Germinal center (tissue), 1 donor: ENCODE measurements at regions not wholly inside any gene's neighbourhood (a gene's known extent, or its start where the extent isn't known, plus 50 kb on each side); places are given as distances from the start of the nearest gene placed in this dataset.

Source experiments
- DNase-seq: peaks from one replicate; pipeline ENCODE4 v3.0.0; 2012; ENCODE audit warnings: mixed read lengths, low spot score

GRCh38 chr6:137758661-137759060 is 108.4 kb upstream of the TNFAIP3 start:
- DNase-seq, result no peak

- DNase-seq, result no peak
Measured at GRCh38 chr6:137759624-137760023, 107.4 kb upstream of the TNFAIP3 start.

GRCh38 chr6:137761072-137761471 is 106.0 kb upstream of the TNFAIP3 start:
- DNase-seq, result no peak

- no peak for DNase-seq
Measured at GRCh38 chr6:137761487-137761886, 105.6 kb upstream of the TNFAIP3 start.

- DNase-seq, result no peak
Measured at GRCh38 chr6:137762168-137763090, 104.6 kb upstream of the TNFAIP3 start.

GRCh38 chr6:137763436-137763835 is 103.6 kb upstream of the TNFAIP3 start:
- DNase-seq, result no peak

- no peak for DNase-seq
Measured at GRCh38 chr6:137763886-137764285, 103.2 kb upstream of the TNFAIP3 start.

GRCh38 chr6:137764464-137764863 is 102.6 kb upstream of the TNFAIP3 start:
- DNase-seq, result no peak

- no peak for DNase-seq
Measured at GRCh38 chr6:137765059-137765458, 102.0 kb upstream of the TNFAIP3 start.

GRCh38 chr6:137766596-137767370 is 100.3 kb upstream of the TNFAIP3 start:
- DNase-seq, result no peak

- DNase-seq, result no peak
Measured at GRCh38 chr6:137767465-137767864, 99.6 kb upstream of the TNFAIP3 start.

GRCh38 chr6:137767911-137768690 is 99.0 kb upstream of the TNFAIP3 start:
- no peak for DNase-seq

- no peak for DNase-seq
Measured at GRCh38 chr6:137768935-137769334, 98.1 kb upstream of the TNFAIP3 start.

GRCh38 chr6:137769797-137770362 is 97.2 kb upstream of the TNFAIP3 start:
- DNase-seq, result peak; percentile 23

- no peak for DNase-seq
Measured at GRCh38 chr6:137772541-137773250, 94.4 kb upstream of the TNFAIP3 start.

- DNase-seq, result no peak
Measured at GRCh38 chr6:137775227-137775626, 91.8 kb upstream of the TNFAIP3 start.

GRCh38 chr6:137775720-137776119 is 91.3 kb upstream of the TNFAIP3 start:
- no peak for DNase-seq

- DNase-seq, result no peak
Measured at GRCh38 chr6:137776256-137776655, 90.8 kb upstream of the TNFAIP3 start.

GRCh38 chr6:137776786-137777686 is 90.0 kb upstream of the TNFAIP3 start:
- DNase-seq, result no peak

- DNase-seq, result no peak
Measured at GRCh38 chr6:137777687-137778075, 89.4 kb upstream of the TNFAIP3 start.
